IPS-20b (cell line): ENCODE measurements at regions not wholly inside any gene's neighbourhood (a gene's known extent, or its start where the extent isn't known, plus 50 kb on each side); places are given as distances from the start of the nearest gene placed in this dataset.

Source experiments
- H3K27ac ChIP-seq: one replicate; pipeline ENCODE4 v1.5.1; 2013; ENCODE audit warnings: low read length
- H3K27me3 ChIP-seq: 2 replicates; pipeline ENCODE4 v1.6.1; 2013; ENCODE audit warnings: mild to moderate bottlenecking, low read length, inconsistent platforms; ENCODE audit not compliant: insufficient read depth
- H3K36me3 ChIP-seq: 2 replicates; pipeline ENCODE4 v1.6.1; 2013; ENCODE audit warnings: low read depth, mild to moderate bottlenecking, inconsistent platforms, low read length, moderate library complexity; ENCODE audit not compliant: insufficient read depth
- H3K4me1 ChIP-seq: 2 replicates; pipeline ENCODE4 v1.6.1; 2013; ENCODE audit warnings: mild to moderate bottlenecking, control low read depth, inconsistent platforms, low read length, moderate library complexity; ENCODE audit not compliant: insufficient read depth
- H3K4me3 ChIP-seq: 2 replicates; pipeline ENCODE4 v1.5.1; 2013; ENCODE audit warnings: mild to moderate bottlenecking, low read length, inconsistent platforms
- H3K9ac ChIP-seq: 2 replicates; pipeline ENCODE4 v1.6.1; 2013; ENCODE audit warnings: low read depth, mild to moderate bottlenecking, inconsistent platforms, low read length, moderate library complexity
- H3K9me3 ChIP-seq: 2 replicates; pipeline ENCODE4 v1.6.1; 2013; ENCODE audit warnings: mild to moderate bottlenecking, low read depth, low read length, inconsistent platforms; ENCODE audit not compliant: insufficient read depth

- Histone ChIP-seq H3K4me3 (no peak overlapping the region), H3K9me3 (no peaks in the 10 kb centered on the region), H3K36me3 (no peaks in the 10 kb centered on the region), H3K9ac (no peak overlapping the region), H3K4me1 (no peaks in the 10 kb centered on the region; the same call in 1 of the 2 replicates), H3K27ac (no peak overlapping the region), H3K27me3 (no peaks in the 10 kb centered on the region)
These were observed 101.0 kb upstream of the PTPN3 start for GRCh38 chr9:109599131-109599530.

GRCh38 chr9:109599711-109600110 is 101.6 kb upstream of the PTPN3 start:
- Histone ChIP-seq H3K4me3 (no peak overlapping the region), H3K27ac (no peak overlapping the region), H3K27me3 (no peaks in the 10 kb centered on the region), H3K4me1 (no peaks in the 10 kb centered on the region; the same call in 1 of the 2 replicates), H3K9me3 (no peaks in the 10 kb centered on the region), H3K9ac (no peak overlapping the region), H3K36me3 (no peaks in the 10 kb centered on the region)

- Histone ChIP-seq H3K4me3 (no peak overlapping the region), H3K27ac (no peak overlapping the region), H3K27me3 (no peaks in the 10 kb centered on the region), H3K9ac (no peak overlapping the region), H3K9me3 (no peaks in the 10 kb centered on the region), H3K4me1 (no peaks in the 10 kb centered on the region; the same call in 1 of the 2 replicates), H3K36me3 (no peaks in the 10 kb centered on the region)
These were observed 102.0 kb upstream of the PTPN3 start for GRCh38 chr9:109600142-109600541.

GRCh38 chr9:109601181-109601580 is 103.1 kb upstream of the PTPN3 start:
- no peak overlapping the region for H3K27ac ChIP-seq
- H3K4me3 ChIP-seq: no peak overlapping the region
- no peaks in the 10 kb centered on the region for H3K27me3 ChIP-seq
- no peaks in the 10 kb centered on the region for H3K9me3 ChIP-seq
- no peak overlapping the region for H3K9ac ChIP-seq
- no peaks in the 10 kb centered on the region for H3K36me3 ChIP-seq
- no peaks in the 10 kb centered on the region; the same call in 1 of the 2 replicates for H3K4me1 ChIP-seq

- no peaks in the 10 kb centered on the region; the same call in 1 of the 2 replicates for H3K4me1 ChIP-seq
- H3K9me3 ChIP-seq: no peaks in the 10 kb centered on the region
- H3K27me3 ChIP-seq: no peaks in the 10 kb centered on the region
- H3K4me3 ChIP-seq: no peak overlapping the region
- no peak overlapping the region for H3K27ac ChIP-seq
- H3K36me3 ChIP-seq: no peaks in the 10 kb centered on the region
- H3K9ac ChIP-seq: no peak overlapping the region
These were observed 104.9 kb upstream of the PTPN3 start for GRCh38 chr9:109602987-109603386.

GRCh38 chr9:109604131-109604530 is 106.0 kb upstream of the PTPN3 start:
- H3K4me1 ChIP-seq: no peaks in the 10 kb centered on the region; the same call in 1 of the 2 replicates
- no peaks in the 10 kb centered on the region for H3K36me3 ChIP-seq
- H3K4me3 ChIP-seq: no peak overlapping the region
- H3K27me3 ChIP-seq: no peaks in the 10 kb centered on the region
- no peaks in the 10 kb centered on the region for H3K9me3 ChIP-seq
- H3K9ac ChIP-seq: no peak overlapping the region
- no peak overlapping the region for H3K27ac ChIP-seq

- Histone ChIP-seq H3K9me3 (no peaks in the 10 kb centered on the region), H3K27me3 (no peaks in the 10 kb centered on the region), H3K36me3 (no peaks in the 10 kb centered on the region), H3K4me3 (no peak overlapping the region), H3K9ac (no peak overlapping the region), H3K4me1 (no peaks in the 10 kb centered on the region; the same call in 1 of the 2 replicates), H3K27ac (no peak overlapping the region)
These were observed 106.7 kb upstream of the PTPN3 start for GRCh38 chr9:109604781-109605180.

- Histone ChIP-seq H3K4me1 (no peaks in the 10 kb centered on the region; the same call in 1 of the 2 replicates), H3K9ac (no peak overlapping the region), H3K27ac (no peak overlapping the region), H3K36me3 (no peaks in the 10 kb centered on the region), H3K27me3 (no peaks in the 10 kb centered on the region), H3K4me3 (no peak overlapping the region), H3K9me3 (no peaks in the 10 kb centered on the region)
These were observed 111.0 kb upstream of the PTPN3 start for GRCh38 chr9:109609060-109609459.

- Histone ChIP-seq H3K9me3 (no peaks in the 10 kb centered on the region), H3K36me3 (no peaks in the 10 kb centered on the region), H3K27ac (no peak overlapping the region), H3K4me3 (no peak overlapping the region), H3K27me3 (no peaks in the 10 kb centered on the region), H3K9ac (no peak overlapping the region), H3K4me1 (no peaks in the 10 kb centered on the region)
These were observed 118.5 kb upstream of the PTPN3 start for GRCh38 chr9:109616571-109617120.

GRCh38 chr9:109619310-109619709 is 121.2 kb upstream of the PTPN3 start:
- H3K27me3 ChIP-seq: no peaks in the 10 kb centered on the region

GRCh38 chr9:109624143-109624542 is 126.0 kb upstream of the PTPN3 start:
- Histone ChIP-seq H3K27me3 (no peaks in the 10 kb centered on the region), H3K4me3 (no peak overlapping the region), H3K36me3 (no peaks in the 10 kb centered on the region), H3K9ac (no peak overlapping the region), H3K4me1 (no peaks in the 10 kb centered on the region), H3K9me3 (no peaks in the 10 kb centered on the region), H3K27ac (no peak overlapping the region)

More at GRCh38 chr9:109619310-109619709, 121.2 kb upstream of the PTPN3 start:
- Histone ChIP-seq H3K4me3 (no peak overlapping the region), H3K9ac (no peak overlapping the region), H3K9me3 (no peaks in the 10 kb centered on the region), H3K27ac (no peak overlapping the region), H3K36me3 (no peaks in the 10 kb centered on the region), H3K4me1 (no peaks in the 10 kb centered on the region)

GRCh38 chr9:109624896-109625295 is 126.8 kb upstream of the PTPN3 start:
- Histone ChIP-seq H3K27me3 (no peaks in the 10 kb centered on the region), H3K27ac (no peak overlapping the region), H3K4me3 (no peak overlapping the region), H3K4me1 (no peaks in the 10 kb centered on the region), H3K9me3 (no peaks in the 10 kb centered on the region), H3K36me3 (no peaks in the 10 kb centered on the region), H3K9ac (no peak overlapping the region)
